GM18498 (cell line): ENCODE measurements at regions not wholly inside any gene's neighbourhood (a gene's known extent, or its start where the extent isn't known, plus 50 kb on each side); places are given as distances from the start of the nearest gene placed in this dataset.
"Not testable (repeated sequence)": the region's sequence is repeated elsewhere in the genome, so short reads cannot be mapped to it uniquely, and the experiment has no call there.

Experiments
- ATAC-seq: cut with Tn5 transposase; IDR thresholded peaks from one replicate; pipeline ENCODE4 v1.9.1; 2021; ENCODE audit warnings: mild to moderate bottlenecking, moderate library complexity; ENCODE audit not compliant: unreplicated experiment

DNA sequence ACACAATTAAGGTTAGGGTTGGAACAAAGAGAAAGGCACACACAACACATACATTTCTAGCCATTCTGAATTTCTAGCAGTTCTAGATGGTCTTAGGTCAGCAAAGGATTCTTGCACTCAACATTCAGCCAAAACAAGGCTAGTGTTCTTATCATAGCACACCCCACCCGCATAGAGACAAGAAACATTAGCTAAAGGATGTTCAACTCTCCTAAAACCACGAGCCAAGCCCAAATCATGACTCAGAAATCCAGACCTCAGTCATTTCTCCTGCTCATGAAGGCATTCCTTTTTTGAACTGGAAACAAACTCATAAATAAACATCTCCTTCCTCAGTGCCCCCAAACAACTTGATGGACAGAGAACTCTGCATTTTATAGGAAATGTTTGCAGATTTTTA lies 293.0 kb upstream of the NOTCH2NLA start:
- ATAC-seq, result not testable (repeated sequence)

DNA sequence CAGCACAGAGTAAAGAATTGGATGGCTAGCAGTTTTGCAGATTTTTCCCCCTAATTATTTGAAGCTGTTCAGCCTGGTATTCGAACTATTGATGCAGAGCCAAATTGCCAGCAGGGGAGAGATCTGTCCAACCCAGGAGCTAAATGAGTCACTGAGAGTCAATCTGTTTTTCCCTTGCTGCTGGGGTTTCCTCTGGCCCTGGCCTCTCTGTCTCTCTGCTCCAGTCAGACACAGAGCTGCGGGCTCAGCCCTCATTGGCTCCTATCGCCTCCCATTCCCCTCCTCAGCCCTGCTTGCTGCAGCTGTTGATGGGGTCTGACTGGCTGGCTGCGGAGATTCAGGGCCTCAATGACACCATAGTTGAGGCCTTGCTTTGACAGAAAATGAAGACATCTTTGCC lies 284.9 kb upstream of the NOTCH2NLA start:
- ATAC-seq, result not testable (repeated sequence)

DNA sequence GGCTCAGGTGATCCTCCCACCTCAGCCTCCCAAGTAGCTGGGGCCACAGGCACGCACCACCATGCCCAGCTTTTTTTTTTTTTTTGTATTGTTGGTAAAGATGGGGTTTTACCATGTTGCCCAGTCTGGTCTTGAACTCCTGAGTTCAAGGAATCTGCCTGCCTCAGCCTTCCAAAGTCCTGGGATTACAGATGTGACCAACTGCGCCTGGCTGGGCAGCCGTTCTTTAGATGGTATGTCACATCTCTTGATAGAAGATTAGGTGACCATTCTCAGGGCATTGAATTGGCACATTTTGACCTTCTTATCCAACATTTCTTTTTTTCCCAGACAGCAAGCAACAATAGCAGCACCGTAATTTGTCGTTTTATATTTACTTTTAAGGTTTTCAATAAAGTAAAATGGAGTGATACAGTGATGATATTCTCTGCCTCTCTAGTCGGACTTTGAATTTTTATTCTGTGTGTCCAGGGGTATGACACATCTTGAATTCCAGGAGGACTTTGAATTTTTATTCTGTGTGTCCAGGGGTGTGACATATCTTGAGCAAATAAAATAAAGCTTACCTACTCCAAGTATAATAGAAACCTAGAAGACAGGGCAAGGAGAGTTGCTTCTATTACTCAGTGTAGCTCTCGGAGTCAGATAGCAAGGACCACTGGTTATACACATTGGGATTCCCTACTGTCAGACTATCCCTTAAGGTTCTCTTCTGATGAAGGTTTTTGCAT lies 282.4 kb upstream of the NOTCH2NLA start:
- not testable (repeated sequence) for ATAC-seq

DNA sequence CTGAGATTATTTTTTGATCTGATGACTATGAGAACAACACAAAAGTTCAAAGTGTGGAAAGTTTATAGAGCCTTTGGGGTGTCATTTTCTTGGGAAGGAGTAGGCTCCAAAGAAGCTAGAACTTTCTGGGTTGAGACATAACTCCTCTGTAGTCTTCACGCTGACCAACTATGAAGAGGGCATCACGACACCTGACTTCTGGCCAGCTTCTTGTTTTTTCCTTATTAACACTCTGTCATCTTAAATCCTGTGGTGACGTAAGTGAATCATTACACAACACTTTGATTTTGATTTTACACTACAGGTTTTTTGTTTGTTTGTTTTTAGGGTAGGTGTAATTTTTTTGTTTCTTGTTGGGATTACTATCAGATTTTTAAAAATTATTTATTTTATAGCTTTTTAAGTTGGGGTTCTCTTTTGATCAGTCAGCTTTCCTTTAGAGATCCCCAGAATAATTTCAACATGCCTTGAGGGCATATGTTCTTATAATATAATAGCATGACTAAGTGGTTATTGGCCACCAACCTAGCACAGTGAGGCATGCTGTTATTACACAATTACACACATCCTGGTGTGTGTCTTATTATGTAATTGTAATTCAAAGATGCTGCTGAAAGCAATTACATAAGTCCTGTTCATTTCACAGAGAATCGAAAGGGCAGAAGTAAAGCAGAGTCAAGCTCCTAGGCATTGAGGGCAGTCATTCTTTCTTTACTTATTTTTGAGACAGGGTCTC lies 281.6 kb upstream of the NOTCH2NLA start:
- ATAC-seq, result not testable (repeated sequence)

DNA sequence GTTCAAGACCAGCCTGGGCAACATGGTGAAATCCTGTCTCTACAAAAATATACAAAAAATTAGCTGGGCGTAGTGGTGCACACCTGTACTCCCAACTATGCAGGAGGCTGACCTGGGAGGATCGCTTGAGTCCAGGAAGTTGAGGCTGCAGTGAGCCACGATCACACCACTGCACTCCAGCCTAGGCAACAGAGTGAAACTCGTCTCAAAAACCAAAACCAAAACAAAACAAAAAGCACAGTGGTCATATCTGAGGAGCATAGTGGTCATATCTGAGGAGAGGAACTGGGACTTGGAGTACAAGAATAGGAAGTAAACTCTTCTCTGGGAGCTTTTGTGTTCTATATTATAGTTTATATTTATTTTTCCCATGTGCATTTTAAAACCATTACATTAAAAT lies 275.3 kb upstream of the NOTCH2NLA start:
- ATAC-seq, result not testable (repeated sequence)

DNA sequence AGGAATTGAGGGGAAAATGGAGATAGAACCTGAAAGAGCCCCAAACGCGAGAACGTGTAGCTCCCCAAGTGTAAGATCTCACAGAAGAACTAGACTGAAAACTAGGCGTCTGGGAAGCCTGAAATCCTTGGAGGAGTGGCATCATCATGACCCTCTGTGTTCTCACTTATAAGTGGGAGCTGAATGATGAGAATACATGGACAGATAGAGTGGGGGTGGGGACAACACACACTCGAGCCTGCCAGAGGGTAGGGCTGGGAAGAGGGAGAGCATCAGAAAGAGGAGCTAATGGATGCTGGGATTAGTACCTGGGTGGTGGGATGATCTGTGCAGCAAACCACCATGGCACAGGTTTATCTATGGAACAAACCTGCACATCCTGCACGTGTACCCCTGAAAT lies 258.7 kb upstream of the NOTCH2NLA start:
- ATAC-seq, result not testable (repeated sequence)

DNA sequence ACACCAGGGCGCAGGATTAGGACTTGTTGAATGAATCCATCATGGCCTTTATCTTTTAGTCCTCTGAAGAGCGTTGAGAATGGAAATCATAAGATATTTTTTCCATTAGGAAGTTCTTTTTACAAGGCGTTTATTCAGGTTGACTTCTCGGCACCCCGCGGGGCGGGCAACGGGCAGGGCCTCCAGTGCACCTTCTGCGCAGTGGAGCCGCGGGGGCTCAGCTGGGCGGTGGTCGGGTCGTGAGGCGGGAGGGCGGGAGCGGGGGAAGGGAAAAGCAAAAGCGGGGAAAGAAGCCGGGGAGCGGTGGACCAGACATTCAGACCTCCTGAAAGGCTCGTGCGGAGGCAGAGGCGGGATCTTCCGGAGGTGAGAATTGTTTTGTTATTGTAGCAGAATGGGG lies 258.3 kb upstream of the NOTCH2NLA start:
- not testable (repeated sequence) for ATAC-seq

DNA sequence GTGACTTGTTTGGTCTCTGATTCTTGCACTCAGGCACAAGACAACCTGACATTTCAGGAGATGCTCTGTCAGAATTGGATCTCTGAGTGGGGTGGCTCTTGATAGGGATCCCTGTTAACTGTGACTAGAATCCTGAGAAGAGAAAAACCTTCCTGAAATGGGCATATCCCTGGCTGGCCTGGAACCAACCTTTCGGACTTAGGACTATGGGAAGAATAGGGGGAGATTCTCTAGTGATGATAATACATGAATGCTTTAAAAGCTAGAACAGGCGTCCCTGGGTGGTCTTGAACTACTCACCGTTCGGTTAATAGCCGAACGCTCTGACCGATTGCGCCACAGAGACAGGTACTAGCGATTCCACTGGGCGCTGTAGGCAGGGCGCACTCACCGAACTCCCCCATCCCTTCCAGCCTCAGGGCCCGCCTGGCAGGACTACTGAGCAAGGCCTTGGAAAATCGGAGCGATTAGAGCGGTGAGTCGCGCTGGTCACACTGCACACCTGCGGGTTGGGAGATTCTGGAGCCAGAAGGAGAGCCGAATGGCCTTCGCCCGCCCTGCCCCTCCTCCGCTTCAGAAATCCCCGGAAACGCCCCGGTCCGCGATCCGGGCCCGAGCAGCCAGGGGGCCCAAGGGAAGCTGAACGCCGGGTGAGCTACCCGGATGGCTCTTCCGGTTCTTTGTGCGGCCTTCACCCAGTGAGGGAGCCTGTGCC lies 257.6 kb upstream of the NOTCH2NLA start:
- ATAC-seq, result not testable (repeated sequence)

DNA sequence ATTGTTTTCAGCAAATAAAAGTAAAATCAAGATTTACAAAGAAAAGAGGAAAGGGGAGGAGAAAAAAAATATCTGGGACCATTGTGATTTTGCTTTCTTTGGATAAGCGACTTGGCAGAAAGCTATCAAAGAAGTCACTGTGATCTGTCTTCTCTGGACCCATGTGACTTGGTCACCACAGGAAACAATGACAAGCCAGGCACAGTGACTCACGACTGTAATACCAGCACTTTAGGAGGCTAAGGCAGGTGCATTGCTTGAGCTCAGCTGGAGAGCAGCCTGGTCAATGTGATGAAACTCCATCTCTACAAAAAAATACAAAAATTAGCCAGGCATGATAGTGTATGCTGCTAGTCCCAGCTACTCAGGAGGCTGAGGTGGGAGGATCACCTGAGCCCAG lies 255.4 kb upstream of the NOTCH2NLA start:
- not testable (repeated sequence) for ATAC-seq

DNA sequence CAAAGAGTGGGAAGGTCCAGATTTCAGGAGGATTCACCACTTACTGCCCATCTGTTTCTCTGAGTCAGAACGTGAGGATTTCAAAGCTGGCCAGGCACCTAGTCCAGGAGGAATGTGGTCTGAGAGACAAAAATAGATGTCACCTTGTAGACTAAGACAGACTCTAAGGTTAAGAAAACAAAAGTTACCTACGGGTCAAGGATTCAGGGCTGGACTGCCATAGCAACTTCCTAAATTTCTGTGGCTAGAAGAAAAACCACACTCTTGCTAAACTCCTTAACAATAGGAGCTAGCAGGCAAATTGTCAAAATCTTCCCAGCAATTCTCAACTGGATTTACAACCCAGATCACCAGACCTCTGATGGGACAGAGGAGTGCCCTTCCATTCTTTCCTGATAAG lies 250.4 kb upstream of the NOTCH2NLA start:
- not testable (repeated sequence) for ATAC-seq

DNA sequence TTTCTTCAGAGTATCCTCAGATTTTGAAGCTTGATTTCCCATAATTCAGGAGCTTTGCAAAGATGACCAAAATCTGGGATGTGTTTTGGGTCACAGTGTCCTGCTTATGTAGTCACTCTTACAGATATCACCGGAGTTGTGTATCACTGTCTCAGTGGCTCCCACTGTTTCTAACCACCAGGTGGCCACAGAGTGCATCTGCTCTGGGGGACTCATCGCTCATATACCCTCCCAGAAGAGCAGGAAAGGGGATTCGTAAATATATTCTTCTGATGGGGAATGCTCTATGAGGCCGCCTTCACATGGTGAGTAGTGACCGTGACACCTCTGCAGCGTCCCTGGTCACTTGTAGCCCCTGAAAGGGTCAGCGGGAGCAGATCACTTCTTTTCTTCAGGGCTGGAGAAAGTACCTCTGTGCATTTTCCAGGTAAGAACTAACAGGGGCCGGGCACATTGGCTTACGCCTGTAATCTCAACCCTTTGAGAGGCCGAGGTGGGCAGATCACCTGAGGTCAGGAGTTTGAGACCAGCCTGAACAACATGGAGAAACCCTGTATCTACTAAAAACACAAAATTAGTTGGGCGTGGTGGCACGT lies 249.4 kb upstream of the NOTCH2NLA start:
- ATAC-seq, result not testable (repeated sequence)

DNA sequence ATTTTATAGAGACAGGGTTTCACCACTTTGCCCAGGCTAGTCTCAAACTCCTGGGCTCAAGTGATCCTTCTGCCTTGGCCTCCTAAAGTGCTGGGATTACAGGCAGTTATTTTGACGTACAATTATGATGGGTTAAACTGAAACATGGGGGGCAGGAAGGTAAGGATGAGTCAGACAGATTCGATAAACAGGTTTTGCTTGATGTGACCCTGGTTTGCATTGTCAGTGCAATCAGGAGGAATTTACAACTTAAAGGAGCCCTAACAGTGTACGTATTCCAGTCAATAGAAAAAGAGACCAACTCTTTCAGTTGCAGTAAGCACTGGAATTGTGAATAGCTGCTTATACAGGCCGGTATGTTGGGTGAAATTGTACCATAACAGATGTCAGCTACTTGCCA lies 246.3 kb upstream of the NOTCH2NLA start:
- not testable (repeated sequence) for ATAC-seq

DNA sequence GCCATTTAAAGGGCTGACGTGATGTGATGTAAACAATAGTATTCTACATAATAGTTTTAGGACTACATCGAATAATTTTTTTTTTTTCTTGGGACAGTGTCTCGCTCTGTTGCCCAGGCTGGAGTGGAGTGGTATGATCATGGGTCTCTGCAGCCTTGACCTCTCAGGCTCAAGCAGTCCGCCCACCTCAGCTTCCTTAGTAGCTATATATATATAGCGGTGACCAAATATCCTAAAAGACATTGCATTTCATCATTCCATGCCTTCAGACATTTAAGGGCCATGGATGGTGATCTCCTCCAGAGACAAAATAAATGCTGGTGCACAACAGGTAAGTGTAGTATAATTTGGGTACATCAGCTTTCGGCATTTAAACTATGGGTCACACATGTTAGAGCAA lies 245.4 kb upstream of the NOTCH2NLA start:
- not testable (repeated sequence) for ATAC-seq

DNA sequence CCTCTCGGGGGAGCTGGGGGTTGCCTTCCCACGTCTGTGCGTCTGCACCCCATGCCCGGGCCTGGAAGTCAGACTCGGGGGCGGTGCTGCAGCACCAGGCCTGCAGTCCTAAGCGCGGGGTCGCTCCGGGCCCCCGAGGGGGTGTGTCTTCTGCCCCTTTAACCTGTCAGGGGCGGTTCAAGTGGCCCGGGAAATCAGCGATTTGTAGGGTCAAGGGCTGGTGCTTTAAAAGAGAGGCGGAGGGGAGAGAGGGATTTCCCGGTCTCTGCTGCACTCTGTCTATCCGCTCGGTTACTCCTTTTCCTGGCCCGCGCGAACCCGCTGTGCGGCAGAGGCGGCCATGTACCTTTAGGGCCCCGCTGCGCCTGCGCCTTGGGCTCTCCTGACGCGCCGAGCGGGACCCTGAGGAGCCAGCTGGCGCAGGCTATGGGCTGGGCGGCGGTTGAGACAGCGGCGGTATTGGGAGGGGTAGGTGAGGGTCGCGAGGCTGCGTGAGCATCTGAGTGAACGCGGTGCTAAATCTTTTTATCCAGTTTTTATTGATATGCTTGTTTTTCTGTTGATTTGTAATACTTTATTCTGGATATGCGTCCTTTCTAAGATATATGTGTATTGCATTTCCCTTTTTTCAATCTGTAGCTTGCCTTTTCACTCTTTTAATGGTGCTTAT lies 243.5 kb upstream of the NOTCH2NLA start:
- peak; percentile 93 for ATAC-seq

DNA sequence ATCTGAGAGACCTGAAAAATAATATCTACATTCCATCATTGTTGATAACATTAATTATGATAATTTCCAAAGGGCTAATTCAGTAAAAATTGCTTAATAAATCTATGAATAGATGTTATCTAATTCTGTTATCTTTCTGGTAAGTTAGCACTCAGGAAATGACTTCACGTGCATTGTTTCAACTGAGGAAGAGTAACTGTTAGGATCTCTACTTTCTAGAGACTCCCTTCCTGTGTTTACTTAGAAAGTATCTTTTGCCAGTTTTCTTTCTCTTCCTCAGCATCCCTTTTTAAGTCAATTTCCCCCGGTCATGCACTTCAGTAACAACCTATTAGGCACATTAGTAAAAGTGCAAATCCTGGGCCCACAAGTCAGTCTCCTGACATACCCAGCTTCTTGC lies 231.1 kb upstream of the NOTCH2NLA start:
- not testable (repeated sequence) for ATAC-seq

DNA sequence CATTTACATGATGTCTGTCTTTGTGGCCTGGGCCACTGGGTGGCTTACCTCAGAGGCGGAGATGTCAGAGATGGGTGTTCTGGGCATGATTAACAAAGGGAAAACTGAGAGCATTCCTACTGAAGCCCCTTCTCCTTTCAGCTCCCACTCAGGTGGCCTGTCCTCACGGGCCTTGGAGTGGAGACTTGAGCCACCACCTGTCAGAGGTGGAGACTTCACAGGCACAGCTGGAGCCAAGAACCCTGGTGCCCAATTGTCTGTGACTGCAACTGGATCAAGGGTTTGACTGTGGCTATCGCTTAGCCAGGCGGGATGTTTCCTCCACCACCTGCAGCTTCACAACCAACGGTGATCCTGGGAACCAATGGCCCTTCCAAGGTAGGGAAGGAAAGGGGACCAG lies 230.5 kb upstream of the NOTCH2NLA start:
- not testable (repeated sequence) for ATAC-seq

DNA sequence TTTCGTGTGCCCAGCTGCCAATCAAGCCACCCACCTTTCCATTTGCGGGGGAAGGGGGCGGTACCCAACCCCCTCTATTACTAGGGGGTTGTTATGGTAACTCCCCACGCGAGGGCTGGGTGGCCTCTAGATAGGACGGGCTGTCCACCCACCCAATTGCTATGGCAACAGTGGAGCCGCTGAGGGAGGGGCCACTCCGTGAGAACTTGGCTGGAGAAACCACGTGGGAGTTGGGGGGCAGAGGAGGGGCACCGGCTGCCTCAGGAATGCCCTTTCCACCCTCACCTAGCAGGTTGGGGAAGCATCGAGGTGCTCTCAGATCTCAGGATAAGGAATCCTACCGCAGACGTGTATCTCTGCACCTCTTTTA lies 220.0 kb upstream of the NOTCH2NLA start:
- ATAC-seq, result not testable (repeated sequence)

DNA sequence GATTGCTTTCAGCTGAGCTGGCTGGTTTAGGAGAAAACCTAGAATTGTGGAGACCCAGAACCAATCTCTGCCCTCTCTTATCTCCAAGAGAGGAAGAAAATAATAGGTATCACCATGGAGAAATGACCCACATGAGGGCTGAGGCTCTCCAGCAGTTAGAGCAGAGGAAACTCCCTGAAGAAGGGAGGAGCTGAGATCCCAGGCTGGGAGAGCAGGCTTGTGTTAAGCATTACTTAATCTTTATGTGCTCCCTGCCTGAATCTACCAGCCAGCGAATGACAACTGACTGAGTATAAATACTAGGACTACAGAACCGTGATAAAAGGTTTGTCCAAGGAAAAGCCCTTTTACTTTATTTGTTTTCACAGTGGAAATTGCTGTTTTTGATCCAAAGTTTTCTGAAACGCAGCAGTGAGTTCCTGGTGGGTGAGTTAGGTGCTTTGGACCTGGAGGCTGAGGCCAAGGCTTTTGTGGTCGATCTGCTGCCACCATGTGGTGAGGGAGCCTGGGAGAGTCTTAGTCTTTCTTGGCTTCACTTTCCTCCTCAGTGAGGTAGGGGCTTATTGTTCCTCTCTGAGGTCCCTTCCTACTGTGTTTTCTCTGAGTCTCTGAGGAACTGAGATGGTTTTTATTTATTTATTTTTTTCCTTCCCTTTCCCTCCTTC lies 219.5 kb upstream of the NOTCH2NLA start:
- ATAC-seq, result not testable (repeated sequence)

DNA sequence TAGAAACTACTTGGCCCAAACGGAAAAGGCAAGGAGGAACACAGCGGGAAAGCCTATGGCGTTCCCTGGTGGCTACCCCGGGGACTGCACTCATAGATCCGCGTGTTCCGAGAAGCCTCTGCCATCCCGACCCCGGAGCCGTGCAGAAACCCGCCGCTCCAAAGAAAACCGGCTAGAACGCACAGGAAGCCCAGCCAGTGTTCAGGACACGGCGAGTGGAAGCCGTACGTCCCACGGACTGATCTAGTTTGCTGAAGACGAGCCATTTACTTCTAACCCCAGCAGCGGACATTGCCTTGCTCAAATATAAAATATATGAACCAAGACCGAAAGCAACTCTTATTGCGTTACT lies 215.0 kb upstream of the NOTCH2NLA start:
- not testable (repeated sequence) for ATAC-seq
